Osteoblast (primary cell): ENCODE measurements at regions not wholly inside any gene's neighbourhood (a gene's known extent, or its start where the extent isn't known, plus 50 kb on each side); places are given as distances from the start of the nearest gene placed in this dataset.
"Not testable (repeated sequence)": the region's sequence is repeated elsewhere in the genome, so short reads cannot be mapped to it uniquely, and the experiment has no call there.

Source experiments
- DNase-seq: peaks from one replicate; pipeline ENCODE4 v3.0.0; 2011; ENCODE audit warnings: low spot score, mixed read lengths; ENCODE audit not compliant: insufficient read length; ENCODE audit errors: missing footprints
- H2AFZ ChIP-seq: 2 replicates; pipeline ENCODE4 v1.6.0; 2011; ENCODE audit warnings: mild to moderate bottlenecking, low read length
- H3K27ac ChIP-seq: 2 replicates; pipeline ENCODE4 v1.5.1; 2011; ENCODE audit warnings: mild to moderate bottlenecking, low read depth, low read length, moderate library complexity
- H3K27me3 ChIP-seq: 2 replicates; pipeline ENCODE4 v1.6.0; 2012; ENCODE audit warnings: mild to moderate bottlenecking, control low read depth, inconsistent platforms, low read length, moderate library complexity; ENCODE audit not compliant: insufficient read depth
- H3K36me3 ChIP-seq: 2 replicates; pipeline ENCODE4 v1.5.1; 2011; ENCODE audit warnings: mild to moderate bottlenecking, low read length, control low read depth, moderate library complexity; ENCODE audit not compliant: insufficient read depth
- H3K4me1 ChIP-seq: 2 replicates; pipeline ENCODE4 v1.5.1; 2011; ENCODE audit warnings: mild to moderate bottlenecking, low read length, control low read depth, moderate library complexity; ENCODE audit not compliant: insufficient read depth
- H3K4me2 ChIP-seq: 2 replicates; pipeline ENCODE4 v1.6.0; 2011; ENCODE audit warnings: mild to moderate bottlenecking, low read length; ENCODE audit not compliant: insufficient read depth
- H3K4me3 ChIP-seq: fragments of 200-600 bp; sonication (generic); 3 replicates; pipeline ENCODE4 v1.5.1; 2012; ENCODE audit warnings: mild to moderate bottlenecking, low read length, inconsistent platforms; ENCODE audit not compliant: insufficient read depth
- H3K79me2 ChIP-seq: 2 replicates; pipeline ENCODE4 v1.6.0; 2012; ENCODE audit warnings: mild to moderate bottlenecking, low read length, control low read depth, inconsistent platforms; ENCODE audit not compliant: insufficient read depth
- H3K9me3 ChIP-seq: 2 replicates; pipeline ENCODE4 v1.5.1; 2011; ENCODE audit warnings: low read depth, low read length, control low read depth
- H4K20me1 ChIP-seq: 2 replicates; pipeline ENCODE4 v1.6.0; 2012; ENCODE audit warnings: mild to moderate bottlenecking, low read length, control low read depth; ENCODE audit not compliant: insufficient read depth
- CTCF ChIP-seq: IDR thresholded peaks from 2 replicates; pipeline ENCODE4 v1.5.1; 2011; ENCODE audit warnings: mild to moderate bottlenecking, low read depth, low read length, moderate library complexity; ENCODE audit errors: extremely low read depth

GRCh38 chr7:138248609-138249008, 172.3 kb downstream of the AKR1D1 start:
- no peak overlapping the region for H3K27ac ChIP-seq
- H3K4me3 ChIP-seq = no peak overlapping the region
- no peaks in the 10 kb centered on the region for H3K36me3 ChIP-seq
- no peaks in the 10 kb centered on the region for H3K27me3 ChIP-seq
- H4K20me1 ChIP-seq = no peaks in the 10 kb centered on the region
- H2AFZ ChIP-seq = no peak overlapping the region
- no peak overlapping the region for H3K4me2 ChIP-seq
- no peaks in the 10 kb centered on the region for H3K9me3 ChIP-seq
- DNase-seq = no peak
- no peaks in the 10 kb centered on the region for H3K79me2 ChIP-seq
- H3K4me1 ChIP-seq = no peaks in the 10 kb centered on the region
- no peak for TF ChIP-seq CTCF

GRCh38 chr7:138249975-138250374, 173.7 kb downstream of the AKR1D1 start:
- Histone ChIP-seq H3K4me1 (no peaks in the 10 kb centered on the region), H2AFZ (no peak overlapping the region), H3K9me3 (no peaks in the 10 kb centered on the region), H3K79me2 (no peaks in the 10 kb centered on the region), H3K4me3 (no peak overlapping the region), H3K27me3 (no peaks in the 10 kb centered on the region), H4K20me1 (no peaks in the 10 kb centered on the region), H3K27ac (no peak overlapping the region), H3K4me2 (no peak overlapping the region), H3K36me3 (no peaks in the 10 kb centered on the region)
- TF ChIP-seq CTCF = no peak
- no peak for DNase-seq

- H3K4me1 ChIP-seq, H3K9me3 ChIP-seq, H3K4me3 ChIP-seq, H4K20me1 ChIP-seq, H3K27ac ChIP-seq, H3K36me3 ChIP-seq, H3K27me3 ChIP-seq, H3K4me2 ChIP-seq, H3K79me2 ChIP-seq, H2AFZ ChIP-seq, DNase-seq: not testable (repeated sequence)
Observed at GRCh38 chr7:138252666-138253065, 176.4 kb downstream of the AKR1D1 start.

GRCh38 chr7:138254444-138254843, 178.2 kb downstream of the AKR1D1 start:
- H3K27me3 ChIP-seq = no peaks in the 10 kb centered on the region
- H2AFZ ChIP-seq = no peak overlapping the region

More at GRCh38 chr7:138254444-138254843, 178.2 kb downstream of the AKR1D1 start:
- H3K79me2 ChIP-seq = no peaks in the 10 kb centered on the region
- no peak for DNase-seq
- H3K9me3 ChIP-seq = no peaks in the 10 kb centered on the region
- no peaks in the 10 kb centered on the region for H3K4me1 ChIP-seq
- H3K27ac ChIP-seq = no peak overlapping the region
- no peak for TF ChIP-seq CTCF
- H3K36me3 ChIP-seq = no peaks in the 10 kb centered on the region
- H4K20me1 ChIP-seq = no peaks in the 10 kb centered on the region
- H3K4me3 ChIP-seq = no peak overlapping the region
- H3K4me2 ChIP-seq = no peak overlapping the region
